LNCAP (cell line): ENCODE measurements at regions not wholly inside any gene's neighbourhood (a gene's known extent, or its start where the extent isn't known, plus 50 kb on each side); places are given as distances from the start of the nearest gene placed in this dataset.

Experiments
- CTCF ChIP-seq: fragments of 450-650 bp; IDR thresholded peaks from 2 replicates; pipeline ENCODE4 v1.5.1; 2017; ENCODE audit warnings: mild to moderate bottlenecking

- no peak for TF ChIP-seq CTCF
Observed at GRCh38 chr9:120256146-120256545, 323.8 kb downstream of the CDK5RAP2 start.

GRCh38 chr9:120252248-120252647, 327.7 kb downstream of the CDK5RAP2 start:
- no peak for TF ChIP-seq CTCF

- TF ChIP-seq CTCF = no peak
Observed at GRCh38 chr9:120242116-120242811, 337.7 kb downstream of the CDK5RAP2 start.

GRCh38 chr9:120236596-120236995, 343.4 kb downstream of the CDK5RAP2 start:
- TF ChIP-seq CTCF = no peak

- TF ChIP-seq CTCF = no peak
Observed at GRCh38 chr9:120235081-120235480, 344.9 kb downstream of the CDK5RAP2 start.

GRCh38 chr9:120230227-120230626, 349.7 kb downstream of the CDK5RAP2 start:
- no peak for TF ChIP-seq CTCF

- no peak for TF ChIP-seq CTCF
Observed at GRCh38 chr9:120221844-120222243, 358.1 kb downstream of the CDK5RAP2 start.

- no peak for TF ChIP-seq CTCF
Observed at GRCh38 chr9:120214332-120214731, 365.6 kb downstream of the CDK5RAP2 start.
